ENCODE measurements at regions not wholly inside any gene's neighbourhood (a gene's known extent, or its start where the extent isn't known, plus 50 kb on each side); places are given as distances from the start of the nearest gene placed in this dataset.

DNA sequence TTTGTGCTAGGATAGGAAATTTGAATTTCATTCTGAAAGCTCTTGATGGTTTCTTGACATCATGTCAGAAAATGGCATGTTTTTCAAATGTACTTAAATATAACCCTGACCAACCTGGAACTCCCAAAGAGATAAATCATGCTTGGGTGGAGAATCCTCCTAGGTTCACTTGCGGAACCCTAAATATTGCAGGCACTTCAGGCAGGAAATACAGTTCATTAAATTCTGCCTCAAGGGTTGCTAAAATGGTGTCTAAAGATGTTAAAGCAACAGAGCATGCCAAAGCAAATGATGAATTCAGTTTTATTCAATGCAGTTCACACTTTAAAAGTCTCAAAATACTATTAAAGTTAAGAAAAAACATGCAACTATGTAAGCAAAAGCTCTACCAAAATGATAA lies 415.9 kb downstream of the SLITRK6 start:
- TF ChIP-seq CTCF (IDR thresholded peaks at IDR 0.05 in 2 of 3, conservative IDR thresholded peaks at IDR 0.05 in 1 of 3; ENCODE audit: borderline replicate concordance in 1 of 3, insufficient read depth in 1 of 3, low read depth in 2 of 3, low read length in 2 of 3), result no peak
- TF ChIP-seq POLR2AphosphoS5 (IDR thresholded peaks at IDR 0.05; ENCODE audit: low read depth, low read length), result no peak
- no peak for TF ChIP-seq POLR2A (IDR thresholded peaks at IDR 0.05; ENCODE audit: borderline replicate concordance, extremely low read depth, insufficient read depth, insufficient read length)
- TF ChIP-seq ZFX (IDR thresholded peaks at IDR 0.05), result no peak
- TF ChIP-seq SIN3A (IDR thresholded peaks at IDR 0.05; ENCODE audit: low read depth), result no peak
- TF ChIP-seq, protein P1, sequence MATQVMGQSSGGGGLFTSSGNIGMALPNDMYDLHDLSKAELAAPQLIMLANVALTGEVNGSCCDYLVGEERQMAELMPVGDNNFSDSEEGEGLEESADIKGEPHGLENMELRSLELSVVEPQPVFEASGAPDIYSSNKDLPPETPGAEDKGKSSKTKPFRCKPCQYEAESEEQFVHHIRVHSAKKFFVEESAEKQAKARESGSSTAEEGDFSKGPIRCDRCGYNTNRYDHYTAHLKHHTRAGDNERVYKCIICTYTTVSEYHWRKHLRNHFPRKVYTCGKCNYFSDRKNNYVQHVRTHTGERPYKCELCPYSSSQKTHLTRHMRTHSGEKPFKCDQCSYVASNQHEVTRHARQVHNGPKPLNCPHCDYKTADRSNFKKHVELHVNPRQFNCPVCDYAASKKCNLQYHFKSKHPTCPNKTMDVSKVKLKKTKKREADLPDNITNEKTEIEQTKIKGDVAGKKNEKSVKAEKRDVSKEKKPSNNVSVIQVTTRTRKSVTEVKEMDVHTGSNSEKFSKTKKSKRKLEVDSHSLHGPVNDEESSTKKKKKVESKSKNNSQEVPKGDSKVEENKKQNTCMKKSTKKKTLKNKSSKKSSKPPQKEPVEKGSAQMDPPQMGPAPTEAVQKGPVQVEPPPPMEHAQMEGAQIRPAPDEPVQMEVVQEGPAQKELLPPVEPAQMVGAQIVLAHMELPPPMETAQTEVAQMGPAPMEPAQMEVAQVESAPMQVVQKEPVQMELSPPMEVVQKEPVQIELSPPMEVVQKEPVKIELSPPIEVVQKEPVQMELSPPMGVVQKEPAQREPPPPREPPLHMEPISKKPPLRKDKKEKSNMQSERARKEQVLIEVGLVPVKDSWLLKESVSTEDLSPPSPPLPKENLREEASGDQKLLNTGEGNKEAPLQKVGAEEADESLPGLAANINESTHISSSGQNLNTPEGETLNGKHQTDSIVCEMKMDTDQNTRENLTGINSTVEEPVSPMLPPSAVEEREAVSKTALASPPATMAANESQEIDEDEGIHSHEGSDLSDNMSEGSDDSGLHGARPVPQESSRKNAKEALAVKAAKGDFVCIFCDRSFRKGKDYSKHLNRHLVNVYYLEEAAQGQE (IDR thresholded peaks at IDR 0.05; ENCODE audit: low read depth), result no peak
- TF ChIP-seq CEBPB (IDR thresholded peaks at IDR 0.05; ENCODE audit: low read depth), result no peak
- TF ChIP-seq, protein P2, sequence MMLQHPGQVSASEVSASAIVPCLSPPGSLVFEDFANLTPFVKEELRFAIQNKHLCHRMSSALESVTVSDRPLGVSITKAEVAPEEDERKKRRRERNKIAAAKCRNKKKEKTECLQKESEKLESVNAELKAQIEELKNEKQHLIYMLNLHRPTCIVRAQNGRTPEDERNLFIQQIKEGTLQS (IDR thresholded peaks at IDR 0.05), result no peak

All from HCT116 (cell line).